Spleen (tissue), 11 donors: ENCODE measurements at regions not wholly inside any gene's neighbourhood (a gene's known extent, or its start where the extent isn't known, plus 50 kb on each side); places are given as distances from the start of the nearest gene placed in this dataset.
"Not testable (repeated sequence)": the region's sequence is repeated elsewhere in the genome, so short reads cannot be mapped to it uniquely, and the experiment has no call there.

ENCODE experiments used
- DNase-seq: peaks from one replicate; pipeline ENCODE4 v3.0.0-alpha.2; 2020
- H3K27ac ChIP-seq, 8 donors: fragments of 200-600 bp; sonication (generic) in 7 of 8; 1 replicate in 4 of 8; 2 replicates in 4 of 8; pipeline versions ENCODE4 v1.5.0 to v1.8.0; 2016 to 2021; ENCODE audit warnings: inconsistent platforms in 4 of 8, mild to moderate bottlenecking in 4 of 8, moderate library complexity in 1 of 8
- H3K27me3 ChIP-seq, 7 donors: fragments of 200-600 bp; sonication (generic) in 6 of 7; replicated peaks in 1 of 7; 1 replicate in 4 of 7; 2 replicates in 3 of 7; pipeline versions ENCODE4 v1.5.0 to v1.8.0; 2016 to 2021; ENCODE audit warnings: inconsistent platforms in 3 of 7, mild to moderate bottlenecking in 1 of 7
- H3K36me3 ChIP-seq, 6 donors: fragments of 200-600 bp; sonication (generic) in 5 of 6; 1 replicate in 4 of 6; 2 replicates in 2 of 6; pipeline versions ENCODE4 v1.5.0 to v1.8.0; 2016 to 2021; ENCODE audit warnings: inconsistent platforms in 2 of 6
- H3K4me1 ChIP-seq, 6 donors: fragments of 200-600 bp; sonication (generic) in 5 of 6; 1 replicate in 3 of 6; 2 replicates in 3 of 6; pipeline versions ENCODE4 v1.5.0 to v1.8.0; 2016 to 2021; ENCODE audit warnings: inconsistent platforms in 3 of 6
- H3K4me3 ChIP-seq, 8 donors: fragments of 200-600 bp; sonication (generic) in 7 of 8; 1 replicate in 4 of 8; 2 replicates in 4 of 8; pipeline versions ENCODE4 v1.5.0 to v1.8.0; 2016 to 2021; ENCODE audit warnings: inconsistent platforms in 4 of 8, mild to moderate bottlenecking in 4 of 8, moderate library complexity in 2 of 8
- H3K9me3 ChIP-seq, 8 donors: fragments of 200-600 bp; sonication (generic) in 7 of 8; 1 replicate in 4 of 8; 2 replicates in 4 of 8; pipeline versions ENCODE4 v1.5.0 to v1.8.0; 2016 to 2021; ENCODE audit warnings: inconsistent platforms in 4 of 8
- CTCF ChIP-seq, 11 experiments: fragments of 200-600 bp in 7 of 11; fragments of 450-650 bp in 4 of 11; sonication (generic) in 4 of 11; IDR thresholded peaks in 8 of 11; conservative IDR thresholded peaks in 3 of 11; 1 replicate in 7 of 11; 2 replicates in 4 of 11; pipeline versions ENCODE4 v1.4.0 to v1.8.0; 2016 to 2021; ENCODE audit warnings: antibody characterized with exemption in 11 of 11, inconsistent platforms in 4 of 11, mild to moderate bottlenecking in 1 of 11
- POLR2A ChIP-seq, 3 donors: fragments of 450-650 bp; IDR thresholded peaks; one replicate each; pipeline ENCODE4 v1.5.1; 2017; ENCODE audit warnings: antibody characterized with exemption in 3 of 3, mild to moderate bottlenecking in 1 of 3
- POLR2AphosphoS5 ChIP-seq, 3 donors: sonication (generic); formaldehyde crosslinking; IDR thresholded peaks; one replicate each; pipeline ENCODE4 v1.5.1; 2017; ENCODE audit warnings: antibody characterized with exemption in 3 of 3
- WGBS, 5 donors: extraction: QIAGEN DNeasy Blood & Tissue Kit in 3 of 5; methylation state at CpG; one replicate each; pipeline versions ENCODE4 v1.1.5 to v1.1.7; 2013 to 2018; 5-methylcytosine and 5-hydroxymethylcytosine counted together
- intact Hi-C: fragments of 100-400 bp; cut with DNase I; formaldehyde crosslinking; loops from one replicate; pipeline ENCODE4 v1.15.0; 2023; ENCODE audit warnings: low total_unique reads
- donor health status: healthy with polysubstance abuse.
- donor health status: DM: no; HTN: no; CAD: no; lungs with moderate emphysema.
- donor health status: DM: no; HTN: no; CAD: no.
- donor health status: Bipolar disorder and iron deficiency.
- donor health status: healthy.
- donor health status: DM: no; HTN: no; CAD: no.
- donor health status: DM: yes; HTN: yes; CAD: no.

GRCh38 chr4:83917572-83917971, 381.7 kb downstream of the GPAT3 start:
- Histone ChIP-seq H3K4me1 (no peaks in the 10 kb centered on the region), H3K27ac (no peak overlapping the region), H3K4me3 (no peak overlapping the region), H3K36me3 (no peaks in the 10 kb centered on the region), H3K27me3 (no peaks in the 10 kb centered on the region), H3K9me3 (no peaks in the 10 kb centered on the region)
- TF ChIP-seq CTCF (IDR thresholded peaks at IDR 0.05 in 8 of 11, conservative IDR thresholded peaks at IDR 0.05 in 3 of 11) (no peak), POLR2AphosphoS5 (IDR thresholded peaks at IDR 0.05) (no peak), POLR2A (IDR thresholded peaks at IDR 0.05) (no peak)
- intact Hi-C loops, result no loop called here
- no peak for DNase-seq
- 61 to 81% (median 70%) methylated on average over 8 of the region's 8 CpGs for WGBS, 5 donors

- intact Hi-C loops, result no loop called here
- no peak overlapping the region for H3K4me3 ChIP-seq
Observed at GRCh38 chr4:83910693-83911092, 374.8 kb downstream of the GPAT3 start.

GRCh38 chr4:83906561-83906960, 370.7 kb downstream of the GPAT3 start:
- intact Hi-C loops, result no loop called here
- 60 to 81% (median 74%) methylated on average over 2 of the region's 2 CpGs for WGBS, 5 donors
- TF ChIP-seq POLR2AphosphoS5 (IDR thresholded peaks at IDR 0.05) (no peak), CTCF (IDR thresholded peaks at IDR 0.05 in 8 of 11, conservative IDR thresholded peaks at IDR 0.05 in 3 of 11) (no peak), POLR2A (IDR thresholded peaks at IDR 0.05) (no peak)
- no peak overlapping the region for H3K4me3 ChIP-seq
- peaks cover 0 to 5% (median 0%) of the 10 kb centered on the region in 7 donors for H3K27me3 ChIP-seq
- H3K36me3 ChIP-seq, result no peaks in the 10 kb centered on the region
- H3K9me3 ChIP-seq, result no peaks in the 10 kb centered on the region
- H3K4me1 ChIP-seq, result no peaks in the 10 kb centered on the region
- H3K27ac ChIP-seq, result no peak overlapping the region
- no peak for DNase-seq

More at GRCh38 chr4:83910693-83911092, 374.8 kb downstream of the GPAT3 start:
- H3K4me1 ChIP-seq, result no peaks in the 10 kb centered on the region
- no peaks in the 10 kb centered on the region for H3K9me3 ChIP-seq
- peaks cover 0 to 10% (median 0%) of the 10 kb centered on the region in 7 donors for H3K27me3 ChIP-seq
- no peak overlapping the region for H3K27ac ChIP-seq
- no peaks in the 10 kb centered on the region for H3K36me3 ChIP-seq
- TF ChIP-seq CTCF (IDR thresholded peaks at IDR 0.05 in 8 of 11, conservative IDR thresholded peaks at IDR 0.05 in 3 of 11) (no peak), POLR2AphosphoS5 (IDR thresholded peaks at IDR 0.05) (no peak), POLR2A (IDR thresholded peaks at IDR 0.05) (no peak)
- WGBS, 5 donors, result 36 to 51% (median 40%) methylated on average over 1 of the region's 1 CpG
- no peak for DNase-seq

GRCh38 chr4:83905952-83906351, 370.0 kb downstream of the GPAT3 start:
- no peaks in the 10 kb centered on the region for H3K9me3 ChIP-seq
- intact Hi-C loops, result no loop called here

GRCh38 chr4:83903740-83904139, 367.8 kb downstream of the GPAT3 start:
- 0 to 63% (median 45%) methylated on average over 1 of the region's 1 CpG for WGBS, 5 donors
- H3K27ac ChIP-seq, H3K4me3 ChIP-seq, H3K27me3 ChIP-seq, H3K4me1 ChIP-seq, H3K36me3 ChIP-seq, DNase-seq, H3K9me3 ChIP-seq, intact Hi-C loops: not testable (repeated sequence)

More at GRCh38 chr4:83905952-83906351, 370.0 kb downstream of the GPAT3 start:
- Histone ChIP-seq H3K36me3 (no peaks in the 10 kb centered on the region), H3K4me1 (no peaks in the 10 kb centered on the region), H3K27me3 (peaks cover 0 to 3% (median 0%) of the 10 kb centered on the region in 7 donors), H3K27ac (no peak overlapping the region), H3K4me3 (no peak overlapping the region)
- DNase-seq, result no peak
- TF ChIP-seq POLR2AphosphoS5 (IDR thresholded peaks at IDR 0.05) (no peak), POLR2A (IDR thresholded peaks at IDR 0.05) (no peak), CTCF (IDR thresholded peaks at IDR 0.05 in 8 of 11, conservative IDR thresholded peaks at IDR 0.05 in 3 of 11) (no peak)
